ENCODE measurements at regions not wholly inside any gene's neighbourhood (a gene's known extent, or its start where the extent isn't known, plus 50 kb on each side); places are given as distances from the start of the nearest gene placed in this dataset.
"Not testable (repeated sequence)": the region's sequence is repeated elsewhere in the genome, so short reads cannot be mapped to it uniquely, and the experiment has no call there.

- not testable (repeated sequence) for H3K27me3 ChIP-seq (ENCODE audit: control insufficient read depth, insufficient read depth, low read length); H3K27ac ChIP-seq (ENCODE audit: low read depth, low read length); DNase-seq (ENCODE audit: low read depth in 4 of 6, low spot score in 6 of 6); H3K9me3 ChIP-seq (ENCODE audit: control insufficient read depth, insufficient read depth, low read length); H3K36me3 ChIP-seq (ENCODE audit: control insufficient read depth, insufficient read depth, low read length); H3K4me1 ChIP-seq (ENCODE audit: control insufficient read depth, insufficient read depth, low read length); H3K4me3 ChIP-seq (ENCODE audit: low read depth, low read length)
- WGBS (ENCODE audit: insufficient coverage), result 91% methylated on average over 8 of the region's 13 CpGs
Measured at GRCh38 chr2:132068407-132068806, 93.3 kb downstream of the ANKRD30BL start.

GRCh38 chr2:132065391-132065790, 96.4 kb downstream of the ANKRD30BL start:
- H3K4me3 ChIP-seq (ENCODE audit: low read depth, low read length); H3K27me3 ChIP-seq (ENCODE audit: control insufficient read depth, insufficient read depth, low read length); H3K36me3 ChIP-seq (ENCODE audit: control insufficient read depth, insufficient read depth, low read length); H3K9me3 ChIP-seq (ENCODE audit: control insufficient read depth, insufficient read depth, low read length); H3K27ac ChIP-seq (ENCODE audit: low read depth, low read length); H3K4me1 ChIP-seq (ENCODE audit: control insufficient read depth, insufficient read depth, low read length); DNase-seq (ENCODE audit: low read depth in 4 of 6, low spot score in 6 of 6): not testable (repeated sequence)
- no CpG with 5 or more reads among the region's 2 CpGs for WGBS (ENCODE audit: insufficient coverage)

GRCh38 chr2:132039609-132040236, 122.0 kb downstream of the ANKRD30BL start:
- not testable (repeated sequence) for H3K36me3 ChIP-seq (ENCODE audit: control insufficient read depth, insufficient read depth, low read length); H3K4me1 ChIP-seq (ENCODE audit: control insufficient read depth, insufficient read depth, low read length); H3K4me3 ChIP-seq (ENCODE audit: low read depth, low read length); H3K27ac ChIP-seq (ENCODE audit: low read depth, low read length); DNase-seq (ENCODE audit: low read depth in 4 of 6, low spot score in 6 of 6); H3K9me3 ChIP-seq (ENCODE audit: control insufficient read depth, insufficient read depth, low read length)
- H3K27me3 ChIP-seq (ENCODE audit: control insufficient read depth, insufficient read depth, low read length), result peaks cover 11% of the 10 kb centered on the region
- no CpG with 5 or more reads among the region's 5 CpGs for WGBS (ENCODE audit: insufficient coverage)

GRCh38 chr2:132038883-132039235, 122.9 kb downstream of the ANKRD30BL start:
- H3K4me1 ChIP-seq (ENCODE audit: control insufficient read depth, insufficient read depth, low read length); H3K27ac ChIP-seq (ENCODE audit: low read depth, low read length); DNase-seq (ENCODE audit: low read depth in 4 of 6, low spot score in 6 of 6); H3K9me3 ChIP-seq (ENCODE audit: control insufficient read depth, insufficient read depth, low read length); H3K36me3 ChIP-seq (ENCODE audit: control insufficient read depth, insufficient read depth, low read length): not testable (repeated sequence)
- no CpG with 5 or more reads among the region's 1 CpG for WGBS (ENCODE audit: insufficient coverage)
- peaks cover 11% of the 10 kb centered on the region for H3K27me3 ChIP-seq (ENCODE audit: control insufficient read depth, insufficient read depth, low read length)
- H3K4me3 ChIP-seq (ENCODE audit: low read depth, low read length), result peak overlapping the region; percentile 72

GRCh38 chr2:132038179-132038882, 123.4 kb downstream of the ANKRD30BL start:
- H3K9me3 ChIP-seq (ENCODE audit: control insufficient read depth, insufficient read depth, low read length), result no peaks in the 10 kb centered on the region
- H3K4me3 ChIP-seq (ENCODE audit: low read depth, low read length), result peak overlapping the region; percentile 72
- 0% methylated on average over 78 of the region's 84 CpGs for WGBS (ENCODE audit: insufficient coverage)
- no peak overlapping the region for H3K27ac ChIP-seq (ENCODE audit: low read depth, low read length)
- no peaks in the 10 kb centered on the region for H3K36me3 ChIP-seq (ENCODE audit: control insufficient read depth, insufficient read depth, low read length)
- peaks cover 9% of the 10 kb centered on the region for H3K4me1 ChIP-seq (ENCODE audit: control insufficient read depth, insufficient read depth, low read length)
- peak in 2 of 6 donors; percentile 37 to 59 for DNase-seq (ENCODE audit: low read depth in 4 of 6, low spot score in 6 of 6)
- peaks cover 11% of the 10 kb centered on the region for H3K27me3 ChIP-seq (ENCODE audit: control insufficient read depth, insufficient read depth, low read length)

GRCh38 chr2:132037527-132038178, 124.1 kb downstream of the ANKRD30BL start:
- WGBS (ENCODE audit: insufficient coverage), result 5% methylated on average over 34 of the region's 53 CpGs
- Histone ChIP-seq H3K27ac (ENCODE audit: low read depth, low read length) (no peak overlapping the region), H3K27me3 (ENCODE audit: control insufficient read depth, insufficient read depth, low read length) (peaks cover 11% of the 10 kb centered on the region), H3K36me3 (ENCODE audit: control insufficient read depth, insufficient read depth, low read length) (no peaks in the 10 kb centered on the region), H3K4me3 (ENCODE audit: low read depth, low read length) (peak overlapping the region; percentile 72), H3K9me3 (ENCODE audit: control insufficient read depth, insufficient read depth, low read length) (no peaks in the 10 kb centered on the region), H3K4me1 (ENCODE audit: control insufficient read depth, insufficient read depth, low read length) (peaks cover 9% of the 10 kb centered on the region)
- DNase-seq (ENCODE audit: low read depth in 4 of 6, low spot score in 6 of 6), result peak in 3 of 6 donors; percentile 39 to 80 (median 76)

GRCh38 chr2:132034646-132035045, 127.1 kb downstream of the ANKRD30BL start:
- peaks cover 9% of the 10 kb centered on the region for H3K4me1 ChIP-seq (ENCODE audit: control insufficient read depth, insufficient read depth, low read length)
- H3K27me3 ChIP-seq (ENCODE audit: control insufficient read depth, insufficient read depth, low read length), result peaks cover 9% of the 10 kb centered on the region
- H3K9me3 ChIP-seq (ENCODE audit: control insufficient read depth, insufficient read depth, low read length), result no peaks in the 10 kb centered on the region
- no peak for DNase-seq (ENCODE audit: low read depth in 4 of 6, low spot score in 6 of 6)
- WGBS (ENCODE audit: insufficient coverage), result 81% methylated on average over 2 of the region's 2 CpGs
- no peak overlapping the region for H3K4me3 ChIP-seq (ENCODE audit: low read depth, low read length)
- no peak overlapping the region for H3K27ac ChIP-seq (ENCODE audit: low read depth, low read length)
- H3K36me3 ChIP-seq (ENCODE audit: control insufficient read depth, insufficient read depth, low read length), result no peaks in the 10 kb centered on the region

- Histone ChIP-seq H3K4me1 (ENCODE audit: control insufficient read depth, insufficient read depth, low read length) (peaks cover 9% of the 10 kb centered on the region), H3K27ac (ENCODE audit: low read depth, low read length) (no peak overlapping the region), H3K4me3 (ENCODE audit: low read depth, low read length) (no peak overlapping the region), H3K27me3 (ENCODE audit: control insufficient read depth, insufficient read depth, low read length) (peaks cover 9% of the 10 kb centered on the region), H3K9me3 (ENCODE audit: control insufficient read depth, insufficient read depth, low read length) (no peaks in the 10 kb centered on the region), H3K36me3 (ENCODE audit: control insufficient read depth, insufficient read depth, low read length) (no peaks in the 10 kb centered on the region)
- no peak for DNase-seq (ENCODE audit: low read depth in 4 of 6, low spot score in 6 of 6)
- WGBS (ENCODE audit: insufficient coverage), result 92% methylated on average over 2 of the region's 2 CpGs
Measured at GRCh38 chr2:132033949-132034348, 127.8 kb downstream of the ANKRD30BL start.

GRCh38 chr2:132033365-132033764, 128.4 kb downstream of the ANKRD30BL start:
- Histone ChIP-seq H3K27me3 (ENCODE audit: control insufficient read depth, insufficient read depth, low read length) (peaks cover 5% of the 10 kb centered on the region), H3K4me3 (ENCODE audit: low read depth, low read length) (no peak overlapping the region), H3K9me3 (ENCODE audit: control insufficient read depth, insufficient read depth, low read length) (no peaks in the 10 kb centered on the region), H3K27ac (ENCODE audit: low read depth, low read length) (no peak overlapping the region), H3K4me1 (ENCODE audit: control insufficient read depth, insufficient read depth, low read length) (peaks cover 9% of the 10 kb centered on the region), H3K36me3 (ENCODE audit: control insufficient read depth, insufficient read depth, low read length) (no peaks in the 10 kb centered on the region)
- 95% methylated on average over 2 of the region's 2 CpGs for WGBS (ENCODE audit: insufficient coverage)
- DNase-seq (ENCODE audit: low read depth in 4 of 6, low spot score in 6 of 6), result no peak

GRCh38 chr2:132012046-132012445, 149.7 kb downstream of the ANKRD30BL start:
- H3K9me3 ChIP-seq (ENCODE audit: control insufficient read depth, insufficient read depth, low read length); H3K36me3 ChIP-seq (ENCODE audit: control insufficient read depth, insufficient read depth, low read length); H3K4me3 ChIP-seq (ENCODE audit: low read depth, low read length); DNase-seq (ENCODE audit: low read depth in 4 of 6, low spot score in 6 of 6); H3K27ac ChIP-seq (ENCODE audit: low read depth, low read length); H3K4me1 ChIP-seq (ENCODE audit: control insufficient read depth, insufficient read depth, low read length): not testable (repeated sequence)
- WGBS (ENCODE audit: insufficient coverage), result no CpG with 5 or more reads among the region's 1 CpG
- H3K27me3 ChIP-seq (ENCODE audit: control insufficient read depth, insufficient read depth, low read length), result peaks cover 17% of the 10 kb centered on the region

Data from spinal cord (tissue), 9 donors.